ENCODE measurements at regions not wholly inside any gene's neighbourhood (a gene's known extent, or its start where the extent isn't known, plus 50 kb on each side); places are given as distances from the start of the nearest gene placed in this dataset.

GRCh38 chr13:67619995-67620380 is 389.9 kb upstream of the PCDH9 start:
- Histone ChIP-seq H2BK12ac (ENCODE audit: low read depth, low read length) (no peak overlapping the region), H3K18ac (ENCODE audit: extremely low read depth, low read length) (no peak overlapping the region), H3K79me2 (ENCODE audit: control insufficient read depth in 1 of 2, insufficient read depth in 2 of 2, low read length in 2 of 2) (no peaks in the 10 kb centered on the region), H3K23me2 (ENCODE audit: low read depth, low read length) (no peaks in the 10 kb centered on the region), H2AFZ (ENCODE audit: low read length) (no peak overlapping the region), H3K27me3 (replicated peaks in 1 of 4; ENCODE audit: control insufficient read depth in 3 of 4, extremely low read depth in 1 of 4, insufficient read depth in 3 of 4, low read length in 3 of 4) (no peaks in the 10 kb centered on the region), H3K14ac (ENCODE audit: insufficient read length) (no peak overlapping the region), H3K4ac (replicated peaks; ENCODE audit: insufficient read length, low read depth, low read length) (no peak overlapping the region), H3K4me1 (replicated peaks in 1 of 4; ENCODE audit: control insufficient read depth in 3 of 4, insufficient read depth in 4 of 4, low read length in 3 of 4) (no peaks in the 10 kb centered on the region), H2BK120ac (replicated peaks; ENCODE audit: low read depth, low read length) (no peak overlapping the region), H2AK5ac (ENCODE audit: low read depth, low read length) (no peak overlapping the region), H2BK5ac (ENCODE audit: low read depth, low read length) (no peak overlapping the region), H3K56ac (replicated peaks; ENCODE audit: insufficient read length, low read depth, low read length) (no peak overlapping the region), H2BK20ac (ENCODE audit: low read length) (no peak overlapping the region), H4K91ac (replicated peaks; ENCODE audit: insufficient read length, low read length) (no peak overlapping the region), H3K4me2 (ENCODE audit: insufficient read depth in 1 of 2, low read depth in 2 of 2, low read length in 2 of 2) (no peak overlapping the region), H2BK15ac (ENCODE audit: low read length) (no peak overlapping the region), H3K36me3 (ENCODE audit: control insufficient read depth in 2 of 4, insufficient read depth in 4 of 4, low read length in 3 of 4) (no peaks in the 10 kb centered on the region), H3K4me3 (ENCODE audit: extremely low read depth in 1 of 4, insufficient read depth in 2 of 4, low read depth in 3 of 4, low read length in 4 of 4) (no peak overlapping the region), H4K20me1 (replicated peaks in 1 of 2; ENCODE audit: control insufficient read depth in 1 of 2, insufficient read depth in 2 of 2, low read length in 2 of 2) (no peaks in the 10 kb centered on the region), H3K27ac (ENCODE audit: low read depth, low read length) (no peak overlapping the region), H4K8ac (ENCODE audit: extremely low read depth, insufficient read depth, low read length) (no peak overlapping the region), H3K79me1 (ENCODE audit: low read depth, low read length) (no peaks in the 10 kb centered on the region), H4K5ac (ENCODE audit: insufficient read length, low read depth, low read length) (no peak overlapping the region), H3K9ac (replicated peaks in 1 of 4; ENCODE audit: extremely low read depth in 1 of 4, low read depth in 3 of 4, low read length in 3 of 4) (no peak overlapping the region), H3K9me3 (ENCODE audit: insufficient read depth in 2 of 2, low read depth in 1 of 2, low read length in 1 of 2) (no peaks in the 10 kb centered on the region), H3K23ac (ENCODE audit: insufficient read length) (no peak overlapping the region)
- POLR2A ChIA-PET (ENCODE audit: partially characterized antibody) = no interaction called here
- CTCF ChIA-PET (ENCODE audit: partially characterized antibody) = interaction anchor here (0.6 kb wide), 2 partner anchors 193 to 204 kb away, joined by 3 read pairs; no protein-coding TSS in a partner anchor
- DNase-seq (ENCODE audit: low read depth in 1 of 2, low spot score in 2 of 2) = no peak
- 98% methylated on average over 2 of the region's 2 CpGs; no CpG with 5 or more reads in 1 of the 2 experiments for WGBS, 2 experiments (ENCODE audit: extremely low coverage in 1 of 2, insufficient coverage in 1 of 2, insufficient read length in 1 of 2, insufficient replicate concordance in 2 of 2, low coverage in 1 of 2, low lambda C conversion rate in 2 of 2, missing lambda C conversion rate in 1 of 2)
- no peak for FAIRE-seq
- no peak for TF ChIP-seq SIX5 (IDR thresholded peaks at IDR 0.05; ENCODE audit: low read depth, low read length)
- no peak for TF ChIP-seq SP1 (IDR thresholded peaks at IDR 0.05; ENCODE audit: low read depth, low read length)
- no peak for TF ChIP-seq HDAC6 (IDR thresholded peaks at IDR 0.05; ENCODE audit: low read depth, low read length)
- no peak for TF ChIP-seq RXRA (IDR thresholded peaks at IDR 0.05; ENCODE audit: insufficient read depth, low read depth, low read length)
- TF ChIP-seq KDM5A (IDR thresholded peaks at IDR 0.05; ENCODE audit: low read length) = no peak
- no peak for TF ChIP-seq EGR1 (IDR thresholded peaks at IDR 0.05; ENCODE audit: borderline replicate concordance, low read depth, low read length)
- TF ChIP-seq, protein P1, sequence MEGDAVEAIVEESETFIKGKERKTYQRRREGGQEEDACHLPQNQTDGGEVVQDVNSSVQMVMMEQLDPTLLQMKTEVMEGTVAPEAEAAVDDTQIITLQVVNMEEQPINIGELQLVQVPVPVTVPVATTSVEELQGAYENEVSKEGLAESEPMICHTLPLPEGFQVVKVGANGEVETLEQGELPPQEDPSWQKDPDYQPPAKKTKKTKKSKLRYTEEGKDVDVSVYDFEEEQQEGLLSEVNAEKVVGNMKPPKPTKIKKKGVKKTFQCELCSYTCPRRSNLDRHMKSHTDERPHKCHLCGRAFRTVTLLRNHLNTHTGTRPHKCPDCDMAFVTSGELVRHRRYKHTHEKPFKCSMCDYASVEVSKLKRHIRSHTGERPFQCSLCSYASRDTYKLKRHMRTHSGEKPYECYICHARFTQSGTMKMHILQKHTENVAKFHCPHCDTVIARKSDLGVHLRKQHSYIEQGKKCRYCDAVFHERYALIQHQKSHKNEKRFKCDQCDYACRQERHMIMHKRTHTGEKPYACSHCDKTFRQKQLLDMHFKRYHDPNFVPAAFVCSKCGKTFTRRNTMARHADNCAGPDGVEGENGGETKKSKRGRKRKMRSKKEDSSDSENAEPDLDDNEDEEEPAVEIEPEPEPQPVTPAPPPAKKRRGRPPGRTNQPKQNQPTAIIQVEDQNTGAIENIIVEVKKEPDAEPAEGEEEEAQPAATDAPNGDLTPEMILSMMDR (IDR thresholded peaks at IDR 0.05; ENCODE audit: control extremely low read depth in 1 of 3, insufficient read depth in 1 of 3, low read depth in 1 of 3, low read length in 3 of 3) = no peak
- no peak for TF ChIP-seq TCF12 (IDR thresholded peaks at IDR 0.05; ENCODE audit: low read depth, low read length)
- no peak for TF ChIP-seq POU5F1 (IDR thresholded peaks at IDR 0.05; ENCODE audit: low read depth, low read length)
- no peak for TF ChIP-seq KDM4A (IDR thresholded peaks at IDR 0.05; ENCODE audit: low read depth, low read length, severe bottlenecking)
- TF ChIP-seq RNF2 (IDR thresholded peaks at IDR 0.05; ENCODE audit: borderline replicate concordance, low read depth, low read length, missing control alignments, poor library complexity, severe bottlenecking) = no peak
- TF ChIP-seq SRF (IDR thresholded peaks at IDR 0.05; ENCODE audit: low read depth, low read length) = no peak
- TF ChIP-seq POLR2A (IDR thresholded peaks at IDR 0.05; ENCODE audit: control extremely low read depth in 1 of 2, low read depth in 2 of 2, low read length in 2 of 2) = no peak
- TF ChIP-seq CBX8 (IDR thresholded peaks at IDR 0.05; ENCODE audit: borderline replicate concordance, low read depth, low read length) = no peak

All from H1 (cell line).